GM23338 (cell line): ENCODE measurements at regions not wholly inside any gene's neighbourhood (a gene's known extent, or its start where the extent isn't known, plus 50 kb on each side); places are given as distances from the start of the nearest gene placed in this dataset.

Experiments
- ATAC-seq: fragments of 200-7000 bp; cut with Tn5 transposase; 3 replicates; pipeline ENCODE4 v1.9.1; 2020
- DNase-seq: peaks from one replicate; pipeline ENCODE4 v3.0.0-alpha.2; 2015; ENCODE audit warnings: low spot score
- H2AFZ ChIP-seq: fragments of 200-600 bp; sonication (generic); 2 replicates; pipeline ENCODE4 v1.8.0; 2016; ENCODE audit warnings: antibody characterized with exemption, mild to moderate bottlenecking, moderate library complexity
- H3F3A ChIP-seq: fragments of 200-600 bp; sonication (generic); replicated peaks from 2 replicates; pipeline ENCODE4 v1.8.0; 2017; ENCODE audit warnings: antibody characterized with exemption, mixed run types, low read depth
- H3K27ac ChIP-seq: fragments of 200-600 bp; sonication (generic); 2 replicates; pipeline ENCODE4 v1.6.1; 2016; ENCODE audit warnings: low read depth
- H3K27me3 ChIP-seq: fragments of 200-600 bp; sonication (generic); 2 replicates; pipeline ENCODE4 v1.8.0; 2016; ENCODE audit warnings: mild to moderate bottlenecking, mixed run types, moderate library complexity; ENCODE audit not compliant: insufficient read depth
- H3K36me3 ChIP-seq: fragments of 200-600 bp; sonication (generic); 2 replicates; pipeline ENCODE4 v1.8.0; 2016; ENCODE audit warnings: mild to moderate bottlenecking; ENCODE audit not compliant: insufficient read depth
- H3K4me1 ChIP-seq: fragments of 200-600 bp; sonication (generic); 2 replicates; pipeline ENCODE4 v1.8.0; 2016; ENCODE audit warnings: mild to moderate bottlenecking, moderate library complexity; ENCODE audit not compliant: insufficient read depth
- H3K4me2 ChIP-seq: fragments of 200-600 bp; sonication (generic); 2 replicates; pipeline ENCODE4 v1.7.1; 2017; ENCODE audit warnings: mixed run types
- H3K4me3 ChIP-seq: fragments of 200-600 bp; sonication (generic); 2 replicates; pipeline ENCODE4 v1.6.1; 2016; ENCODE audit warnings: mixed run types
- H3K79me2 ChIP-seq: fragments of 200-600 bp; sonication (generic); replicated peaks from 2 replicates; pipeline ENCODE4 v1.8.0; 2017; ENCODE audit warnings: mild to moderate bottlenecking; ENCODE audit not compliant: insufficient read depth
- H3K9me2 ChIP-seq: fragments of 200-600 bp; sonication (generic); 2 replicates; pipeline ENCODE4 v1.8.0; 2017; ENCODE audit not compliant: insufficient read depth
- H4K20me1 ChIP-seq: fragments of 200-600 bp; sonication (generic); replicated peaks from 2 replicates; pipeline ENCODE4 v1.8.0; 2017; ENCODE audit warnings: mild to moderate bottlenecking; ENCODE audit not compliant: insufficient read depth
- H3K27ac Mint-ChIP-seq: 2 replicates; pipeline ENCODE4 v1.8.0; 2020; ENCODE audit warnings: inconsistent platforms, mild to moderate bottlenecking, moderate library complexity, mixed read lengths
- H3K27me3 Mint-ChIP-seq: 3 replicates; pipeline ENCODE4 v1.8.0; 2022; ENCODE audit warnings: low read depth, mild to moderate bottlenecking, moderate library complexity, mixed read lengths, inconsistent platforms; ENCODE audit not compliant: insufficient read depth, poor library complexity
- H3K36me3 Mint-ChIP-seq: 3 replicates; pipeline ENCODE4 v1.8.0; 2021; ENCODE audit warnings: low read depth, mild to moderate bottlenecking, inconsistent platforms, moderate library complexity, mixed read lengths
- H3K4me1 Mint-ChIP-seq: 3 replicates; pipeline ENCODE4 v1.8.0; 2020; ENCODE audit warnings: mild to moderate bottlenecking, inconsistent platforms, mixed read lengths
- H3K4me3 Mint-ChIP-seq: 3 replicates; pipeline ENCODE4 v1.8.0; 2021; ENCODE audit warnings: moderate library complexity, mild to moderate bottlenecking, inconsistent platforms, mixed read lengths
- H3K9me3 Mint-ChIP-seq: 3 replicates; pipeline ENCODE4 v1.8.0; 2020; ENCODE audit warnings: moderate library complexity, mild to moderate bottlenecking, inconsistent platforms, mixed read lengths
- CREB1 ChIP-seq: fragments of 250-450 bp; sonication (Bioruptor Pico); IDR thresholded peaks from 2 replicates; pipeline ENCODE4 v1.5.0; 2020; ENCODE audit warnings: low read depth, mild to moderate bottlenecking, moderate library complexity
- ETS1 ChIP-seq: IDR thresholded peaks from 2 replicates; pipeline ENCODE4 v1.6.1; 2016; ENCODE audit warnings: antibody characterized with exemption
- EZH2 ChIP-seq: fragments of 200-600 bp; sonication (generic); IDR thresholded peaks from one replicate; pipeline ENCODE4 v1.8.0; 2017; ENCODE audit warnings: antibody characterized with exemption, mild to moderate bottlenecking, low read depth; ENCODE audit not compliant: unreplicated experiment
- EZH2phosphoT487 ChIP-seq: fragments of 200-600 bp; sonication (generic); IDR thresholded peaks from one replicate; pipeline ENCODE4 v1.8.1; 2018; ENCODE audit warnings: antibody characterized with exemption; ENCODE audit not compliant: unreplicated experiment
- NANOG ChIP-seq: IDR thresholded peaks from 2 replicates; pipeline ENCODE4 v1.6.1; 2016; ENCODE audit warnings: antibody characterized with exemption, borderline replicate concordance
- POLR2AphosphoS5 ChIP-seq: IDR thresholded peaks from 2 replicates; pipeline ENCODE4 v1.6.1; 2016; ENCODE audit warnings: antibody characterized with exemption, low read depth
- REST ChIP-seq: IDR thresholded peaks from one replicate; pipeline ENCODE4 v1.6.1; 2018; ENCODE audit warnings: antibody characterized with exemption; ENCODE audit not compliant: unreplicated experiment
- ZNF114 ChIP-seq: fragments of 250-450 bp; sonication (Bioruptor Pico); IDR thresholded peaks from 2 replicates; pipeline ENCODE4 v1.5.0; 2020; ENCODE audit warnings: mild to moderate bottlenecking, moderate library complexity
- ZNF331 ChIP-seq: fragments of 250-450 bp; sonication (Bioruptor Pico); IDR thresholded peaks from 2 replicates; pipeline ENCODE4 v1.5.0; 2020; ENCODE audit warnings: low read depth, mild to moderate bottlenecking, moderate library complexity

GRCh38 chr15:47422881-47423665, 294.2 kb upstream of the SEMA6D start:
- no peak overlapping the region for H3K27ac Mint-ChIP-seq
- H3K4me1 ChIP-seq, result no peaks in the 10 kb centered on the region
- H3K27ac ChIP-seq, result no peak overlapping the region
- no peak overlapping the region for H3K4me3 Mint-ChIP-seq
- H3K4me3 ChIP-seq, result no peak overlapping the region
- no peaks in the 10 kb centered on the region for H3K9me3 Mint-ChIP-seq
- H4K20me1 ChIP-seq, result no peaks in the 10 kb centered on the region
- H3K79me2 ChIP-seq, result no peaks in the 10 kb centered on the region
- H2AFZ ChIP-seq, result no peak overlapping the region
- DNase-seq (no peak), ATAC-seq (no peak)
- no peaks in the 10 kb centered on the region for H3K9me2 ChIP-seq
- no peak for TF ChIP-seq EZH2
- H3K27me3 Mint-ChIP-seq, result no peaks in the 10 kb centered on the region
- H3F3A ChIP-seq, result no peaks in the 10 kb centered on the region
- H3K27me3 ChIP-seq, result no peaks in the 10 kb centered on the region
- no peaks in the 10 kb centered on the region for H3K4me1 Mint-ChIP-seq
- H3K4me2 ChIP-seq, result no peak overlapping the region
- H3K36me3 ChIP-seq, result no peaks in the 10 kb centered on the region
- H3K36me3 Mint-ChIP-seq, result no peaks in the 10 kb centered on the region

GRCh38 chr15:47427463-47427862, 289.8 kb upstream of the SEMA6D start:
- Histone ChIP-seq H3K9me2 (peaks cover 9% of the 10 kb centered on the region; the same call in 1 of the 2 replicates), H3K4me3 (no peak overlapping the region), H3K4me2 (no peak overlapping the region), H4K20me1 (no peaks in the 10 kb centered on the region), H3K27me3 (no peaks in the 10 kb centered on the region), H3K79me2 (no peaks in the 10 kb centered on the region), H3K36me3 (no peaks in the 10 kb centered on the region), H3K4me1 (no peaks in the 10 kb centered on the region), H3K27ac (no peak overlapping the region), H2AFZ (no peak overlapping the region), H3F3A (no peaks in the 10 kb centered on the region)
- DNase-seq (no peak), ATAC-seq (no peak)
- no peak overlapping the region for H3K27ac Mint-ChIP-seq
- H3K27me3 Mint-ChIP-seq, result peaks cover 3% of the 10 kb centered on the region
- no peaks in the 10 kb centered on the region for H3K4me1 Mint-ChIP-seq
- TF ChIP-seq NANOG (no peak), CREB1 (CRISPR knock-in tag) (no peak), ZNF114 (CRISPR knock-in tag) (no peak), ZNF331 (no peak), REST (no peak)
- H3K9me3 Mint-ChIP-seq, result no peaks in the 10 kb centered on the region; the same call in 2 of the 3 replicates
- no peaks in the 10 kb centered on the region for H3K36me3 Mint-ChIP-seq
- H3K4me3 Mint-ChIP-seq, result no peak overlapping the region

GRCh38 chr15:47429376-47429775, 287.9 kb upstream of the SEMA6D start:
- Histone ChIP-seq H2AFZ (no peak overlapping the region), H3F3A (no peaks in the 10 kb centered on the region), H3K79me2 (no peaks in the 10 kb centered on the region), H4K20me1 (no peaks in the 10 kb centered on the region), H3K4me1 (no peaks in the 10 kb centered on the region), H3K4me3 (no peak overlapping the region), H3K4me2 (no peak overlapping the region), H3K27me3 (no peaks in the 10 kb centered on the region), H3K27ac (no peak overlapping the region), H3K36me3 (no peaks in the 10 kb centered on the region), H3K9me2 (peaks cover 9% of the 10 kb centered on the region; the same call in 1 of the 2 replicates)
- no peaks in the 10 kb centered on the region; the same call in 2 of the 3 replicates for H3K9me3 Mint-ChIP-seq
- DNase-seq (no peak), ATAC-seq (no peak)
- no peak overlapping the region for H3K27ac Mint-ChIP-seq
- no peak overlapping the region for H3K4me3 Mint-ChIP-seq
- no peaks in the 10 kb centered on the region for H3K4me1 Mint-ChIP-seq
- no peaks in the 10 kb centered on the region for H3K36me3 Mint-ChIP-seq
- no peak for TF ChIP-seq EZH2phosphoT487
- TF ChIP-seq ETS1, result no peak
- no peak for TF ChIP-seq POLR2AphosphoS5
- no peak for TF ChIP-seq EZH2
- H3K27me3 Mint-ChIP-seq, result peaks cover 3% of the 10 kb centered on the region
